Heart right ventricle (tissue), 16 donors: ENCODE measurements at regions not wholly inside any gene's neighbourhood (a gene's known extent, or its start where the extent isn't known, plus 50 kb on each side); places are given as distances from the start of the nearest gene placed in this dataset.

Source experiments
- ATAC-seq, 8 donors: fragments of 200-7000 bp; cut with Tn5 transposase; one replicate each; pipeline ENCODE4 v1.9.1; 2020; ENCODE audit warnings: mild to moderate bottlenecking in 8 of 8, moderate library complexity in 8 of 8, moderate number of reproducible peaks in 1 of 8
- DNase-seq, 2 donors: peaks; one replicate each; pipeline ENCODE4 v3.0.0-alpha.2; 2020
- H3K27ac ChIP-seq, 10 donors: fragments of 200-600 bp; sonication (generic) in 2 of 10; one replicate each; pipeline versions ENCODE4 v1.5.0 to v1.8.0; 2020 to 2022; ENCODE audit warnings: mild to moderate bottlenecking in 3 of 10
- H3K27me3 ChIP-seq, 7 donors: fragments of 200-600 bp; one replicate each; pipeline ENCODE4 v1.8.0; 2021 to 2022; ENCODE audit warnings: mild to moderate bottlenecking in 2 of 7
- H3K36me3 ChIP-seq, 9 donors: fragments of 200-600 bp; sonication (generic) in 1 of 9; one replicate each; pipeline versions ENCODE4 v1.5.0 to v1.8.0; 2020 to 2022; ENCODE audit warnings: mild to moderate bottlenecking in 2 of 9
- H3K4me1 ChIP-seq, 9 donors: fragments of 200-600 bp; sonication (generic) in 1 of 9; one replicate each; pipeline versions ENCODE4 v1.5.0 to v1.8.0; 2020 to 2022; ENCODE audit warnings: mild to moderate bottlenecking in 4 of 9
- H3K4me3 ChIP-seq, 10 donors: fragments of 200-600 bp; sonication (generic) in 2 of 10; one replicate each; pipeline versions ENCODE4 v1.5.0 to v1.8.0; 2020 to 2022; ENCODE audit warnings: mild to moderate bottlenecking in 7 of 10, moderate library complexity in 2 of 10
- H3K9me3 ChIP-seq, 11 donors: fragments of 200-600 bp in 10 of 11; sonication (generic) in 2 of 11; one replicate each; pipeline versions ENCODE4 v1.5.0 to v1.8.0; 2013 to 2022; ENCODE audit warnings: mild to moderate bottlenecking in 2 of 11, control low read depth in 1 of 11, moderate library complexity in 1 of 11
- WGBS, 2 donors: extraction: QIAGEN DNeasy Blood & Tissue Kit; methylation state at CpG; one replicate each; pipeline ENCODE4 v1.1.7; 2013; ENCODE audit warnings: inconsistent platforms in 1 of 2; 5-methylcytosine and 5-hydroxymethylcytosine counted together
- intact Hi-C, 10 donors: fragments of 100-400 bp; cut with DNase I; formaldehyde crosslinking; loops; one replicate each; pipeline versions ENCODE4 v1.11.1 to v1.14.2; 2022
- TF ChIP-seq, protein P1 (sequence below), 9 donors: fragments of 200-600 bp; sonication (generic) in 2 of 9; IDR thresholded peaks; one replicate each; pipeline versions ENCODE4 v1.5.0 to v1.8.0; 2021 to 2022; ENCODE audit warnings: antibody characterized with exemption in 9 of 9, mild to moderate bottlenecking in 5 of 9, moderate library complexity in 1 of 9
- donor health status: Arrhythmogenic right ventricular cardiomyopathy.
- donor health status: ischemic (EF 13 %, LVEDD 7.1; RV severe dilation, severe dysfunction).
- donor health status: healthy with polysubstance abuse.
- donor health status: DM: no; HTN: yes; CAD: no.
- donor health status: DM: no; HTN: no; CAD: no.
- donor health status: ischemic (EF 25% LVEDD 6.9; RV normal size, moderate dysfunction).
- donor health status: ischemic (EF 25% LVEDD 5.7; RV mildly dilated, moderate dysfunction).
- donor health status: healthy.
- donor health status: DM: yes; HTN: yes; CAD: no.
- donor health status: Ischemic cardiomyopathy.
- donor health status: ischemic (EF 35%, LVEDD 5.7; RV mildly dilated, moderate dysfunction).
- donor health status: nonischemic (EF 11% LVEDD 7.7; RV severe dilation, severe dysfunction).
- donor health status: DM: yes; HTN: yes; CAD: no.
- donor health status: PGD.
- donor health status: ischemic (EF 29% LVEDD 5.4; RV normal size, mild dysfunction).
- donor health status: nonischemic (EF 23%, LVEDD 6.1; RV moderate dilation, normal function).

DNA sequence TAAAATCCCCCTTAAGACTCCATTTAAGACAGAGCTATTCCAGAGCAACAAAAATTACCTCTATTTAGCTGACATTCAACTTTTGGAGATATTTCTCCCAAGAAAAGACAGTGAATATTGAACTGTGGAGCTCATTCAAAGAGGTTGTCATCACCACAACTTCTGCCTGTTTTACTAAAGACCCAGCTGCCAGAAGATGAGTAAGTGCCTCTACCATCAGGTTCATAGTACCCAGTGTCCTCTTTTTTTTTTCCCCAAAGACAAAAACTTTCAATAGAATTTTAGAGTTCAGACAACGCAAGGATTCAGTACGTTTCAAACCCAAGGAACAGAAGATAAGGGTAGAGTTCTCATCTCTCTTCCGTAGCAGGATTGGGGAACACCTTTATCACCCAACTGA is 461.3 kb downstream of the BCAT1 start:
- no peaks in the 10 kb centered on the region for H3K9me3 ChIP-seq
- no peak overlapping the region for H3K27ac ChIP-seq
- peaks cover 0 to 9% (median 0%) of the 10 kb centered on the region in 9 donors for H3K4me1 ChIP-seq
- no peaks in the 10 kb centered on the region for H3K27me3 ChIP-seq
- TF ChIP-seq, protein P1, sequence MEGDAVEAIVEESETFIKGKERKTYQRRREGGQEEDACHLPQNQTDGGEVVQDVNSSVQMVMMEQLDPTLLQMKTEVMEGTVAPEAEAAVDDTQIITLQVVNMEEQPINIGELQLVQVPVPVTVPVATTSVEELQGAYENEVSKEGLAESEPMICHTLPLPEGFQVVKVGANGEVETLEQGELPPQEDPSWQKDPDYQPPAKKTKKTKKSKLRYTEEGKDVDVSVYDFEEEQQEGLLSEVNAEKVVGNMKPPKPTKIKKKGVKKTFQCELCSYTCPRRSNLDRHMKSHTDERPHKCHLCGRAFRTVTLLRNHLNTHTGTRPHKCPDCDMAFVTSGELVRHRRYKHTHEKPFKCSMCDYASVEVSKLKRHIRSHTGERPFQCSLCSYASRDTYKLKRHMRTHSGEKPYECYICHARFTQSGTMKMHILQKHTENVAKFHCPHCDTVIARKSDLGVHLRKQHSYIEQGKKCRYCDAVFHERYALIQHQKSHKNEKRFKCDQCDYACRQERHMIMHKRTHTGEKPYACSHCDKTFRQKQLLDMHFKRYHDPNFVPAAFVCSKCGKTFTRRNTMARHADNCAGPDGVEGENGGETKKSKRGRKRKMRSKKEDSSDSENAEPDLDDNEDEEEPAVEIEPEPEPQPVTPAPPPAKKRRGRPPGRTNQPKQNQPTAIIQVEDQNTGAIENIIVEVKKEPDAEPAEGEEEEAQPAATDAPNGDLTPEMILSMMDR (IDR thresholded peaks at IDR 0.05), result no peak
- ATAC-seq (no peak), DNase-seq (no peak)
- intact Hi-C loops, result loop anchor here in 1 of 10 donors (10.0 kb wide), 1 partner anchor 47 kb away; no protein-coding TSS in a partner anchor
- WGBS, 2 donors, result 82 to 95% methylated on average over 3 of the region's 3 CpGs
- no peaks in the 10 kb centered on the region for H3K36me3 ChIP-seq
- H3K4me3 ChIP-seq, result no peak overlapping the region

DNA sequence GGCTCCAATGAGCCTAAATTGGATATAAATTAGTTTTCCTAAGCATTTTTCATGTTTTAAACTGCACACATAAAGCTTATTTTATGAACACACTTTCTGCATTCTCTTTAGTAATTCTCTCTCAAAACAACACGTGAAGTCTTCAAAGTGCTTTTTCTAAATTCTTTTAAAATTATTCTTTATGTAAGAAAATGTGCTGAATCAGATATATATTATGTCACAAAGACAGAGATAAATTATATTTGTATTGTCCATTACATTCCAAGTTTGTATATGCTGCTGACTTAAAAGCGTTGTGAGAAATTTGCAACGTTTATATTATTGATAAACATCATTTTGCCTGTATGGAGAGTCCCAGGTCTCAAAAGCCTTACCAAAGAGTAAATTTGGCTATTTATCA is 465.2 kb downstream of the BCAT1 start:
- intact Hi-C loops, result loop anchor here in 1 of 10 donors (10.0 kb wide), 1 partner anchor 51 kb away; no protein-coding TSS in a partner anchor
- Histone ChIP-seq H3K4me1 (no peaks in the 10 kb centered on the region), H3K27me3 (no peaks in the 10 kb centered on the region), H3K27ac (no peak overlapping the region), H3K9me3 (no peaks in the 10 kb centered on the region), H3K36me3 (no peaks in the 10 kb centered on the region), H3K4me3 (no peak overlapping the region)
- ATAC-seq (no peak), DNase-seq (no peak)
- TF ChIP-seq, protein P1 (IDR thresholded peaks at IDR 0.05), result no peak
- 82 to 88% methylated on average over 3 of the region's 3 CpGs for WGBS, 2 donors

DNA sequence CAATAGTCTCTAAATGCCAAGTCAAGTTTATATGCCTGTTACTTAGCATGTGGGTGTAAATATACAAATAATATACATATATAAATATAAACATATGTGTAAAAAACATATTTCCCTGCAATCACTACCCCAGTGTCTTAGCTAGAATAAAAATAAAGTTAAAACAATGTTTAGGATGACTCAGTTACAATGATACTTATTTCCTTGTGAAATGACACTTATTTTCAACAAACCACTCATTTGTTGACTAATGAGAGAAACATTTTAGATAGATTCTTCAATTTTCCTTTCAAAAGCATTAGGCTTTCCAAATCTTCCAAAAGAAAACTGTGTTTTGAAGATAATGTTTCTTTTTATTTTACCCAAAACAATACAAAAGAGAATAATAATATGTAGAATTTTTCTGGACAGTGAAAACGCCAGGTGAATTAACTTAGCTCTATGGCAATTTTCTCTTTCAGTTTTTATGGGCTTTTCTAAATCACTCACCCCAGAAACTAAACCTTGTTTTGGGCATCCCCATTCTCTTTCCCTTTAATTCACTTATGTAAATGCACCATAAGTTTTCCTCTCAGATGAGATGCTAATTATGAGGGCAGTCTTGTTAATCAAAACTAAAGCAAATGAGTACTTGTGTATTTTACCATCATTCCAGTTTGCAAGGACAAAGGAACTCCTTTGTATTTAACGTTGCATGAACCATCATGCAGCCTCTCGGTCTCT is 465.9 kb downstream of the BCAT1 start:
- intact Hi-C loops, result loop anchor here in 1 of 10 donors (10.0 kb wide), 1 partner anchor 52 kb away; no protein-coding TSS in a partner anchor
- Histone ChIP-seq H3K27ac (no peak overlapping the region), H3K36me3 (no peaks in the 10 kb centered on the region), H3K9me3 (no peaks in the 10 kb centered on the region), H3K4me1 (no peaks in the 10 kb centered on the region), H3K27me3 (no peaks in the 10 kb centered on the region), H3K4me3 (no peak overlapping the region)
- 80 to 86% methylated on average over 3 of the region's 3 CpGs for WGBS, 2 donors
- TF ChIP-seq, protein P1 (IDR thresholded peaks at IDR 0.05), result no peak
- ATAC-seq (no peak), DNase-seq (no peak)

DNA sequence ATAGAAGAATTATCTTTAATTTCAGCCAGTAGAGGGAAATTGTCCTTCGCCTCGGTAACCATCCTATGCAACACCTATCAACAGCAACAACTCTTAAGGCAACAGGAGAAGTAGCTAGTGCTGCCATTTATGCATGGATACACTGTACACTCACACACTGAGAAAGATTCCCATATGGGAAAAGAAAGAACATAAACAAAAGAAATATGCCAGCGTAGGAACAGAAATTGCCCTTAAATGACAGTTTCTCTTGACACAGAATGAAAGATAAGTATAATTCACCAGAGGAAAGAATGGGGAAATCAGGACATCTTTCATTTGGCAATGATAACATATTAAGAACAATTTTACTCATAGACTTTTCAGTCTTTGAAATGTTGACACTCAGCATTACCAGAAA is 466.9 kb downstream of the BCAT1 start:
- TF ChIP-seq, protein P1 (IDR thresholded peaks at IDR 0.05), result no peak
- H3K27me3 ChIP-seq, result no peaks in the 10 kb centered on the region
- H3K4me1 ChIP-seq, result no peaks in the 10 kb centered on the region
- DNase-seq (no peak), ATAC-seq (no peak)
- H3K27ac ChIP-seq, result no peak overlapping the region
- no peaks in the 10 kb centered on the region for H3K9me3 ChIP-seq
- intact Hi-C loops, result loop anchor here in 1 of 10 donors (10.0 kb wide), 1 partner anchor 53 kb away; no protein-coding TSS in a partner anchor
- H3K36me3 ChIP-seq, result no peaks in the 10 kb centered on the region
- H3K4me3 ChIP-seq, result no peak overlapping the region
- 91 to 93% methylated on average over 3 of the region's 3 CpGs for WGBS, 2 donors
